NCI-H2107 treated with DMSO at 0.1 percent for 48 hours (cell line): ENCODE measurements at regions not wholly inside any gene's neighbourhood (a gene's known extent, or its start where the extent isn't known, plus 50 kb on each side); places are given as distances from the start of the nearest gene placed in this dataset.
A peak's percentile ranks its signal among the peaks of the same experiment; 100 is the strongest.
"Not testable (repeated sequence)": the region's sequence is repeated elsewhere in the genome, so short reads cannot be mapped to it uniquely, and the experiment has no call there.

Source experiments
- DNase-seq: peaks from one replicate; lab custom pipeline; 2025; ENCODE audit not compliant: unreplicated experiment; lab: John Stamatoyannopoulos, UW

GRCh38 chr1:178639326-178639725 is 85.7 kb upstream of the RALGPS2 start:
- no peak for DNase-seq

DNA sequence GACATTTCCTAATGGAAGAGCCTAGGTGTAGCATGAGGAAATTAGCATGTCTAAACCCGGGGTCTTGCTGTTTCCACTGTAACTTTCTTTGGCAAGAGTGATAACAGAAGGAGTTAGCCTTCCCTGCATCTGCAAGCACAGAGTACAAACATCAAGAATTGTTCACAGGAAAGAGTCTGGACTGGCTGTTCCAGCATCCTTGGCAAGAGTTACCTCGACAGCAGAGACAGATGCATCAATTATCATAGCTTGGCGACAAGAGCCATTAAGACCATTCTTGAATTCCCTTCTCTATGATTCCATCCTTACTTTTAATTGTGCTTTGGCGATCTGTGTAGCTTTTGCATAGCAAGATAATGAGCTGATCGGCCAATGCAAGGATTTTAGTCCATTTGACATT is 82.8 kb upstream of the RALGPS2 start:
- DNase-seq = no peak

DNA sequence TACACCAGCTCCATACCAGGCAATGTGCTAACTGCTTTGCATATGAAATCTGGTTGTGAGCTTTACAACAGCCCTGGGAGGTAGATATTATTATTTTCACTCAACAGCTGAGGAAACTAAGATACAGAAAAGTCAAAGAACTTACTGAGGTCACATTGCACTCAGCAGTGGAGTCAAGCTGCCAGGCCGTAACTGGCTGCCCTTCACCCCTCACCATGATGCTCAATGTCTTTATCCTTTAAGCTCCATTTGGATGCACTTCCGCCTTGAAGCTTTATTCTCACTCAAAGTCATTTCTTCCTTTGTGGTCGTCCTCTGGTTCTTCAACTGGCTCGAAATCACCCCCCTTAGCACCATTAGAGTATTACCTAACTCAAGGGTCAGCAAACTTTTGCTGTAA is 81.7 kb upstream of the RALGPS2 start:
- no peak for DNase-seq

- no peak for DNase-seq
These were observed 81.2 kb upstream of the RALGPS2 start for GRCh38 chr1:178643831-178644230.

DNA sequence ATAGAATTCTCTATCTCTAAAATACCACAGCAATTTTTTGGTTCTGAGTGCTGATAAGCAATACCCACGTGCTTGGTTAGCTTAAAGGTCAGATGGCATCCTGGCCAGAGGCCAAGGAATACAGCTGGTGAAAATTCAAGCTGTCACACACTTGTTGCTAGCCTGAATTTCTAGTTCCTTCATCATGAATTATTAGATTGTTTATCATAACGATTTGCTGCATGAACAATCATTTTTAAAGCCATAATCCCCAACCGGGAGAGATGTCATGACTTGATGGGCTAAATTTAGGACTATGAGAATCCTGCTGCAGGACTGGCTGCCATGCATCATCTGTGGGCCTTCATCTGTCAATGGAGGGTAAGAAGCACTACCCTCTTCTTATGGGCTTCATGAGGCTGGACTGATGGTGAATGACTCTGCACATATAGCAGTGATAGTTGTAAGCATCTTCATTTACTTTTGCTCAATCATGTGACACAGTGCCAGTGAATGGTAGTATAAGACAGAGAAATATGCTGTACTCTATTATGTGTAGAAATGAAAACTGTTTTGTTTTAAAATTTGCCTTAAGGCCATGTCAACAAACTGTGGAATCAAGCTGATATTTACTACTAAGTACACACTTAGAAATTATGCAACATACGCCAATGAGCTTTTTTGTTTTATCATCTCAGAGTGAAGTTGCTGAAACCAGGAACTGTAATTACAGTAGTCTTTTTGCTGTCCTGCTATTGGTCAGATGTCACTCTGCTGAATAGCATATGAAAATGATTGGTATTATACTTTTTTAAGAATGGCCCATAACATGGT is 80.5 kb upstream of the RALGPS2 start:
- no peak for DNase-seq

DNA sequence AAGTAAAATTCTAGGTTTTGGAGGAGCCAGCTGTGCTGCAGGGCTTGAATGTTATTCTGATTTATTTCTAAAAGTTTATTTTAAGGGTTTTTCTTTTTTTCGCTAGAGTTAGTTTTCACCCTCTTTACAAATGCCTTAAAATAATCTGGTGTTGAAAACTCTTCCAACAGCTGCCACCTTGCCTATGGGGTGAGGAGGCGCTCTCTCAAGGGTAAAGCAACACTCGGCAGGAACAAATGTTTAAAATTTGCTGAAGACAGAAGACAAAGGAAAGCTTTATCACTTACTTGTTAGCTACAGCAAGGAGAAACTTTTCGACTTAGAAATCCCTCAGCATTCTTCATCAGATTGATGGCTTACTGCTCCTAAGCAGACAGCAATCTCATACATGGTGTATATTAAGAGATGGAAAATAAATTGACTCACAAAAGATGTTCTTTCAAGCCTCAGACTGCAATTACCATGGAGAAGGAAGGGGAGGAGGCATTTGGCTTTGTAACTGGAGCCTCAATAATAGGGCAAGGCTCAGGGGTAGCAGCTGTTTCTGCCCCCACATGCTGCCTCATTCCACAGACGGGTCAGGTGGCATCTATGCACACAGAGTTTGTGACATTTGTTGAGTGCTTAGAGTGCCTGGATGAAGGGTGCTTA is 79.8 kb upstream of the RALGPS2 start:
- DNase-seq = peak; percentile 69

- no peak for DNase-seq
These were observed 79.2 kb upstream of the RALGPS2 start for GRCh38 chr1:178645808-178646200.

- no peak for DNase-seq
These were observed 78.2 kb upstream of the RALGPS2 start for GRCh38 chr1:178646821-178647220.

- no peak for DNase-seq
These were observed 76.9 kb upstream of the RALGPS2 start for GRCh38 chr1:178648151-178648550.

DNA sequence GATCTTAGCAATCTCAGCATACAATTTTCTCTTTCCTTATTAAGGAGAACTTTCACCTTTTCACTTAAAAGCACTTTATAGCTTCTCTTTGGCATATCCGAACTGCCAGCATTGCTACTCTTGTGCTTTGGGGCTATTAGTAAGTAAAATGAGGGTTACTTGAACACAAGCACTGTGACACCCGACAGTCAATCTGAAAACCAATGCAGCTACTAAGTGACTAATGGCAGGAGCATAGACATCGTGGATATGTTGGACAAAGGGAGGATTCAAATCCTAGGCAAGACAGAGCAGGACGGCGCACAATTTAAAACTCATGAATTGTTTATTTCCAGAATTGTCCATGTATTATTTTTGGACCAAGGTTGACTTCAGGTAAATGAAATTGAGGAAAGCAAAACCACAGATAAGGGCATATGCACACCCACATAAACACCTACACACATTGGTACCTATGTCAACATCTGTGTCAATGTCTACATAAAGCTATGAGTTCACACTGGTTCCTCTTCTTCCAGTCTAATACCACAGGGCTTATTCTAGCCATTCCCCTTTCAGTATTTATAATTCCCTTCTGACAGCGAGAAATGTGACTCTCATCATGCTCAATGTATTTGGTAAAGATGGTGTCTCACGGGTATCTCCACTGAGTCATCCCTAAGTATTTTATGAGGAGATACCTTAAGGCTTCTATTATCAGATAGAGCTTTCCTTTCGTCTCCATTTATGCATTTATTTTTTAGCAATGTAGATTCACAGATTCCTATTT is 75.3 kb upstream of the RALGPS2 start:
- DNase-seq = no peak

DNA sequence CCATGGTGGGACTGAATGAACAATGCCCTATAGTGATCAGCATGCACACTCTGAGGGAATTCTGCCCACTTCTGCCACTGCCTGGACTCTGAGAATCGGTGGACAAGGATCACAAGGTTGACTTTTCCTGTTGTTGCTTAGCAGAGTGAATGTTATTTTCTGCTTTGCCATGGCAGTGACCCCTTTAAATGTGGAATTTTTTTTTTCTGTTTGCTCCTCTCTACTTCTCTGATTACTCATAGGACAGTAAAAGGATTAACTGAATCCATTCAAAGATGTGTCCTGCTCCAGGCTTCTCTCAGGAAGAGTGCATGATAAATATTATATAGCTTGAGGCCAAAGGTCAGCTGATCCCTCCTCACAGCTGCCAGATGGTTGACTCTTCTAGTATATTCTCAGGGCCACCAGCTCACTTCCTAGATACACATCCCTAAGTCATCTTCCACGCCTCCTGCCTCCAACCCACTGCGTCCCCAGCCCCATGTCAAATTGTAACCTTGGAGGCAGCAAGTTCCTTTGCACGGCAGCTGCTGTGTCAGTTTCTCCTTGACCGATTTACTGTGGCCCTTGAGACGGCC is 74.0 kb upstream of the RALGPS2 start:
- no peak for DNase-seq

GRCh38 chr1:178651742-178652141 is 73.3 kb upstream of the RALGPS2 start:
- no peak for DNase-seq

GRCh38 chr1:178652506-178653490 is 72.2 kb upstream of the RALGPS2 start:
- DNase-seq = no peak

DNA sequence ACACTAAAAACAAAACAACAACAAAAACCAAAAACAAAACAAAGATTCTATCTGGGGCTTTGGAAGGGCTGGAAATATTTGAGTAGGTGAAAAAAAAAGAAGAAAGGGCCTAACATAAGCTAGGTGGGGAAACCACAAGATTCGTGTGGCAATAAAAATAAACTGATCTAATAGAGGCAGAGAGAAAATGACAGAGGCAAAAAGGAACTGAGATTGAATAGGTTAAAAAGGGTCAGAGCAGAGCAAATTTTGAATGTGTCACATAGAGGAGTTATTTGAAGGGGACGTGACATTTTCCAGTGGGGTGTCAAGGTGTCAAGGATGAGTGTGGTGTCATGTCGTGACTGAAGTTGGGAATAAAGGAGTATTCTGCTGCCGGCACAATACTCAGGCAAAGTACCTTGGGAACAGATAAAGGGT is 65.2 kb upstream of the RALGPS2 start:
- no peak for DNase-seq

GRCh38 chr1:178660461-178660860 is 64.6 kb upstream of the RALGPS2 start:
- no peak for DNase-seq

DNA sequence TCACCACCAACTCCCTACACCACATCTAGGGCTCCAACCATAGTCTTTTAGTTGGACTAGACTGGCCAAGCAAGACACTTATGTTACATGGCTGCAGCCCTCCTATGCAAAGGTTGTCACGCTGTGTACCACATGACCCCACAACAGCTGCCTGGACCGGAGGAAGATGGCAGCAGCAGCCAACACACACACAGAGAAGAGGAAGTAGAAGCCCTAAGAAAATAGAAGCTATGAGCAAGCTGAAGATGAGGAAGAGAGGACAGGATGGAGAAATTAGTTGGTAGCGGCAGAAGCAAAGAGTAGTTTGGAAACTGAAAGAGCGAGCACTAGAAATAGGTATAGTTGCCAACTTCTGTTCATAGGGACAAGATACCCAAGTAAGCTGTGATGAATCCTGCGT is 60.8 kb upstream of the RALGPS2 start:
- no peak for DNase-seq

DNA sequence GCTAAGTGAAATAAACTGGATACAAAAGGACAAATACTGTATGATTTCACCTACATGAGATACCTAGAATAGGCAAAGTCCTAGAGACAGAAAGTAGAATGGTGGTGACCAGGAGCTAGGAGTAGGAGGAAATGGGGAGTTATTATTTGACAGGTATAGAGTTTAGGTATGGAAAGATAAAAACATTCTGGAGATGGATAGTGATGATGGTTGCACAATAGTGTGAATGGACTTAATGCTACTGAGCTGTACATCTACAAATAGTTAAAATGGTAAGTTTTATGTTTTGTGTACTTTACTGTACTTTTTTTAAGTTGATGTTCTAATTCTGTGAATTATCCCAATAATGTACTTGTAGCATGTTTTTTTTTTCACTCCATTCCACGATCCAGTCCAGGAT is 59.5 kb upstream of the RALGPS2 start:
- no peak for DNase-seq

- DNase-seq = not testable (repeated sequence)
These were observed 58.2 kb upstream of the RALGPS2 start for GRCh38 chr1:178666891-178667290.

DNA sequence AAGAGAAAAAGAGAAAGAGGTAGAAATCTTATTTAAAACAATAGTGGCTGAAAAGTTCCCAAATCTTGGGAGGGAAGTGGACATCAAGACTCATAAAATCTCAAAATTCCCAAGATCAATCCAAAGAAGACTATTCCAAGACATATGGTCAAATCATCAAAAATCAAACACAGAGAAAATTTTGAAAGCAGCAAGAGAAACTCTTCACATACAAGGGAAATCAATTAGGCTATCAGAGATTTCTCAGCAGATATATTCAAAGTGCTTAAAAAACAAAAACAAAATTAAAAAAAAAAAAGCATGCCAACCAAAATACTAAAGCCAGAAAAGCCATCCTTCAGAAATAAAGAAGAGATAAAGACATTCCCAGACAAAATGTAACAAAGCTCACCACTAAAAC is 52.6 kb upstream of the RALGPS2 start:
- no peak for DNase-seq

GRCh38 chr1:178674559-178674958 is 50.5 kb upstream of the RALGPS2 start:
- DNase-seq = not testable (repeated sequence)
